Left lung (tissue), 4 donors: ENCODE measurements at regions not wholly inside any gene's neighbourhood (a gene's known extent, or its start where the extent isn't known, plus 50 kb on each side); places are given as distances from the start of the nearest gene placed in this dataset.

Experiments used
- ATAC-seq: fragments of 200-7000 bp; cut with Tn5 transposase; one replicate; pipeline ENCODE4 v1.9.1; 2020; ENCODE audit warnings: moderate library complexity
- DNase-seq, 4 donors: peaks; one replicate each; pipeline ENCODE4 v3.0.0-alpha.2; 2013 to 2020
- H3K27ac ChIP-seq, 2 donors: fragments of 200-600 bp; sonication (generic) in 1 of 2; one replicate each; pipeline versions ENCODE4 v1.5.0 to v1.8.0; 2020 to 2021
- H3K27me3 ChIP-seq, 2 donors: fragments of 200-600 bp; sonication (generic) in 1 of 2; one replicate each; pipeline versions ENCODE4 v1.5.0 to v1.8.0; 2020 to 2021
- H3K36me3 ChIP-seq, 2 donors: fragments of 200-600 bp; sonication (generic) in 1 of 2; one replicate each; pipeline versions ENCODE4 v1.5.0 to v1.8.0; 2020 to 2021
- H3K4me1 ChIP-seq, 2 donors: fragments of 200-600 bp; one replicate each; pipeline ENCODE4 v1.8.0; 2021
- H3K4me3 ChIP-seq, 2 donors: fragments of 200-600 bp; sonication (generic) in 1 of 2; one replicate each; pipeline versions ENCODE4 v1.5.0 to v1.8.0; 2020 to 2021; ENCODE audit warnings: mild to moderate bottlenecking in 1 of 2
- H3K9me3 ChIP-seq, 2 donors: fragments of 200-600 bp; sonication (generic) in 1 of 2; one replicate each; pipeline versions ENCODE4 v1.5.0 to v1.8.0; 2020 to 2021
- intact Hi-C, 2 donors: fragments of 100-400 bp; cut with DNase I; formaldehyde crosslinking; loops; one replicate each; pipeline versions ENCODE4 v1.11.2 to v1.14.2; 2022
- TF ChIP-seq, protein P1 (sequence below), 2 donors: fragments of 200-600 bp; sonication (generic) in 1 of 2; IDR thresholded peaks; one replicate each; pipeline versions ENCODE4 v1.5.0 to v1.8.0; 2021; ENCODE audit warnings: antibody characterized with exemption in 2 of 2
- donor health status: DM: no; HTN: yes; CAD: no.
- donor health status: DM: no; HTN: no; CAD: no.

DNA sequence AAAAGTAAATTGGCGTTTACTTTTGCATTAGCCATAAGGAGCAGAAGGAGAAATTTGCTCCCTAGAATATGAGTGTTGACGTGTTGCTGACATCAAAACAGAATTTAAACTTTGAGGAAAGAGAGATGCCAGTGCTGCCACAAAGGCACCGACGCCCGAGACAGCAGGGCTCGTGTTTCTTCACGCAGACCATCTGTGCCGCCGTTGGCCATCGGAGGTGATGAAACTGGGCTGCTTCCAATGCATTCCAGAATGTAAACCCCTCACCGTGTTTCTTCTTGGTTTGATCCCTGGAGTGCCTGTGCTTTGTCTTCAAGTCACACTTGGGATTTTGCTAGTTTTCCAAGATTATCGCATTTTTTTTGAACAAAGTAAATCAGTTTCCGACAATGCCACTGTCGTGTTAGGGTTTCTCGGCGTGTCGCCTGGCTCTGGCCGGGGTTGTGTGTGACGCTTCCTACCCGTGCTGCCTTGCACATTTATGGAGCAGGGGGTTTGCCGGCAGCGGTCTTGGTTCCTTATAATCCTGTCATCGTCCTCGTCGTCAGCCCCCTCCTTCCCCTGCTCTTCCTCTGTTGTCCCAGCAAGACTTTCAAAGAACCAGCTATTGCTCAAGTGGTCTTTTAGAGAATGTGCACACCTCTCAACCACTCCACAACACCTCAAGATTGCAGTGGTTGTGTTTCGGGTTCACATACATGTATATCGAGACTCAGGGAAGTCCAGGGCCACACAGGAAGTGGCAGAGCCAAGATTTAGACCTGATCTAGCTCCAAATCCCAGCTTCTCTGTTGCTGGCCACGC lies 103.9 kb downstream of the METRNL start:
- Histone ChIP-seq H3K27ac (peak overlapping the region in 1 of 2 donors; percentile 9), H3K9me3 (peaks cover 0 to 3% of the 10 kb centered on the region in 2 donors), H3K27me3 (no peaks in the 10 kb centered on the region), H3K36me3 (no peaks in the 10 kb centered on the region), H3K4me3 (no peak overlapping the region), H3K4me1 (peaks cover 0 to 20% of the 10 kb centered on the region in 2 donors)
- peak in 3 of 4 donors; percentile 27 to 53 (median 30) for DNase-seq
- TF ChIP-seq, protein P1, sequence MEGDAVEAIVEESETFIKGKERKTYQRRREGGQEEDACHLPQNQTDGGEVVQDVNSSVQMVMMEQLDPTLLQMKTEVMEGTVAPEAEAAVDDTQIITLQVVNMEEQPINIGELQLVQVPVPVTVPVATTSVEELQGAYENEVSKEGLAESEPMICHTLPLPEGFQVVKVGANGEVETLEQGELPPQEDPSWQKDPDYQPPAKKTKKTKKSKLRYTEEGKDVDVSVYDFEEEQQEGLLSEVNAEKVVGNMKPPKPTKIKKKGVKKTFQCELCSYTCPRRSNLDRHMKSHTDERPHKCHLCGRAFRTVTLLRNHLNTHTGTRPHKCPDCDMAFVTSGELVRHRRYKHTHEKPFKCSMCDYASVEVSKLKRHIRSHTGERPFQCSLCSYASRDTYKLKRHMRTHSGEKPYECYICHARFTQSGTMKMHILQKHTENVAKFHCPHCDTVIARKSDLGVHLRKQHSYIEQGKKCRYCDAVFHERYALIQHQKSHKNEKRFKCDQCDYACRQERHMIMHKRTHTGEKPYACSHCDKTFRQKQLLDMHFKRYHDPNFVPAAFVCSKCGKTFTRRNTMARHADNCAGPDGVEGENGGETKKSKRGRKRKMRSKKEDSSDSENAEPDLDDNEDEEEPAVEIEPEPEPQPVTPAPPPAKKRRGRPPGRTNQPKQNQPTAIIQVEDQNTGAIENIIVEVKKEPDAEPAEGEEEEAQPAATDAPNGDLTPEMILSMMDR (IDR thresholded peaks at IDR 0.05) = no peak
- intact Hi-C loops = no loop called here
- ATAC-seq = peak; percentile 6

DNA sequence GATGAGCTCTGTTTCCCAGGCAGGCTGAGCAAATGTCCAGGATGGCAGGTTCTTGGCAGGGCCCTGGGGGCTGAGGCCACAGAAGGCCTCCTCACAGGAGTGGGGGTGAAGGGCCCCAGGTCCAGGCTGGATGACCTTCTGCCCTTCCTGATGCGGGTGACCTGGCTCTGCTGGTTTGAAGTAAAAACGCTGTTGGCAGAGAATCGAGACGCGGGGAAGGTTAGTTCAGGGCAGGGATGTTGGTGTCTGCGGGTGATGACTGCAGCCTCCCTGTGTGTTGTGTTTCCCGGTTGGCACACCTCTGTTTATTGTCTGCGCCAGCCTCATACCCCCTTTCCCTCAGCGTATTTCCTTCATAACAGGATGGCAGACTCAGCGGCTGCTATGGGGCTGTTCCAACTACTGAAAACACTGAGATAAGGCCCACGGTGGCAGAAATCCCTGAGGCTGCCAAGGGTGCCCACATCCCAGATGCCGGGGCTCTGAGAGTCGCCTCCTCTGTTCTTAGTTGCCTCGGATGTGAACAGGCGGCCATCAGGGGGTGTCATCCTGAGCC lies 104.6 kb downstream of the METRNL start:
- no peak overlapping the region for H3K27ac ChIP-seq
- DNase-seq (peak in 2 of 4 donors; percentile 29 to 56), ATAC-seq (no peak)
- TF ChIP-seq, protein P1 (IDR thresholded peaks at IDR 0.05) = no peak
- peaks cover 0 to 3% of the 10 kb centered on the region in 2 donors for H3K9me3 ChIP-seq
- H3K4me3 ChIP-seq = no peak overlapping the region
- intact Hi-C loops = no loop called here
- no peaks in the 10 kb centered on the region for H3K36me3 ChIP-seq
- H3K27me3 ChIP-seq = no peaks in the 10 kb centered on the region
- H3K4me1 ChIP-seq = peaks cover 0 to 20% of the 10 kb centered on the region in 2 donors

DNA sequence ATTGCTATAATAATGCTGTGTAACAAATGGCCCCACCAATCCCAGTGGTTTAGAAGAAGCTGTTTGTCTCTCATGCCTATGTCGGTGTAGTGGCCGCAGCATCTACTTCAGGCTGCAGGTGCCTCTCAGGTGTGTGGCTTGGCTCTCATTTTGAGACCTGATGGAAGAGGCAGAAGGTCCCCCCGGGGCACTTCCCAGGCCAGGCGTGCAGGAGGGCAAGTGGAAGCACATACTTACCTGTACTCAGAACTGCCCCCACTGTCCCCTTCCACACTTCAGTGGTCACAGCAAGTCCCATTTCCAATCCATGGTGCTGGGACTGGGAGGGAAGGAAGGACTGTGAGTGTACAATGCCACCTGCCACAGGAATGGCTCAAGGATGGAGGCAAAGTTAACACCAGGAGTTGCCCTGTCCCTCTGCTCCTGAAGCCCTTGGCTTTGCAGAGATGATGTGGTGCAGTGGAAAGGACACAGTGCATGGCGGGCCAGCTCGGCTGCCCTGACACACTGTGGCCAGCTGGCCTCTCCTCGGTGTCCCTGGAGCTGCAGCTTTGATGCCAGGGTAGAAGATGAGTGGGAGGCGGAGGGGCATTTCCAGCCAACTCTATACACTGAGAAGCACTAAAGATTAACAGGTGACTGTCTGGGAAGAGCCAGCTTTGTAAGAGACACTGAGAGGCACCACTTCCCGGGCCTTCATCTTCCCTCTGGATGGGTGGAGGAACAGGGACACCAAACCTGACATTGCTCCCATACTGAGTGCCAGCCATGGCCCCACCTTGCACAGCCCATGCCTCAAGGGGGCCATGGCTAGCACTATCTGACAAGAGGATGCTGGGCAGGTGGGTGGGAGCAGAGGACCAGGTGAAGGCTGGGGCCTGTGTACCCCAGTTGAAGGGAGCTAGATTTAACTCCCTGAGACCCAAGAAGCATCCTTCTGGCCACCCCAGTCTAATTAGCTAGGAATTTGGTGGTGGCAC lies 105.9 kb downstream of the METRNL start:
- Histone ChIP-seq H3K4me3 (no peak overlapping the region), H3K27ac (no peak overlapping the region), H3K4me1 (peaks cover 9 to 24% of the 10 kb centered on the region in 2 donors), H3K27me3 (no peaks in the 10 kb centered on the region), H3K9me3 (peaks cover 0 to 3% of the 10 kb centered on the region in 2 donors), H3K36me3 (no peaks in the 10 kb centered on the region)
- intact Hi-C loops = no loop called here
- DNase-seq = peak in 2 of 4 donors; percentile 22 to 51
- no peak for ATAC-seq
- TF ChIP-seq, protein P1 (IDR thresholded peaks at IDR 0.05) = no peak

GRCh38 chr17:83186226-83186625 lies 106.8 kb downstream of the METRNL start:
- Histone ChIP-seq H3K9me3 (peaks cover 0 to 3% of the 10 kb centered on the region in 2 donors), H3K27ac (no peak overlapping the region), H3K27me3 (no peaks in the 10 kb centered on the region), H3K36me3 (no peaks in the 10 kb centered on the region), H3K4me3 (no peak overlapping the region), H3K4me1 (peaks cover 9 to 30% of the 10 kb centered on the region in 2 donors)
- intact Hi-C loops = no loop called here
- no peak for ATAC-seq
- peak in 3 of 4 donors; percentile 32 to 51 (median 46) for DNase-seq
- TF ChIP-seq, protein P1 (IDR thresholded peaks at IDR 0.05) = no peak
